ENCODE measurements at regions not wholly inside any gene's neighbourhood (a gene's known extent, or its start where the extent isn't known, plus 50 kb on each side); places are given as distances from the start of the nearest gene placed in this dataset.

GRCh38 chr13:71051573-71051972, 815.4 kb downstream of the DACH1 start:
- intact Hi-C loops (cut with DNase I), result no loop called here
- TF ChIP-seq POLR2A (IDR thresholded peaks at IDR 0.05) (no peak), CTCF (IDR thresholded peaks at IDR 0.05) (no peak)
- H3K4me1 ChIP-seq (replicated peaks in 1 of 2), result no peaks in the 10 kb centered on the region
- no peak for DNase-seq
- H3K27ac ChIP-seq, result no peak overlapping the region
- 76 to 87% (median 81%) methylated on average over 2 of the region's 2 CpGs for WGBS, 4 donors
- H3K27me3 ChIP-seq, result no peaks in the 10 kb centered on the region
- H3K36me3 ChIP-seq (replicated peaks in 1 of 2), result no peaks in the 10 kb centered on the region
- peaks cover 0 to 5% (median 0%) of the 10 kb centered on the region in 3 donors for H3K9me3 ChIP-seq (replicated peaks in 1 of 3)
- H3K4me3 ChIP-seq, result no peak overlapping the region

GRCh38 chr13:71046360-71047079, 820.5 kb downstream of the DACH1 start:
- no peak overlapping the region for H3K27ac ChIP-seq
- no peaks in the 10 kb centered on the region for H3K4me1 ChIP-seq (replicated peaks in 1 of 2)
- H3K36me3 ChIP-seq (replicated peaks in 1 of 2), result no peaks in the 10 kb centered on the region
- intact Hi-C loops (cut with DNase I), result no loop called here
- no peak for DNase-seq
- peaks cover 0 to 5% (median 0%) of the 10 kb centered on the region in 3 donors for H3K9me3 ChIP-seq (replicated peaks in 1 of 3)
- whole genome bisulfite sequencing, 4 donors, result 8 to 71% (median 24%) methylated on average over 2 of the region's 2 CpGs
- TF ChIP-seq POLR2A (IDR thresholded peaks at IDR 0.05), result no peak
- TF ChIP-seq CTCF (IDR thresholded peaks at IDR 0.05), result no peak
- no peak overlapping the region for H3K4me3 ChIP-seq
- H3K27me3 ChIP-seq, result no peaks in the 10 kb centered on the region

- intact Hi-C loops (cut with DNase I), result no loop called here
- TF ChIP-seq POLR2A (IDR thresholded peaks at IDR 0.05) (no peak), CTCF (IDR thresholded peaks at IDR 0.05) (no peak)
- H3K27ac ChIP-seq, result no peak overlapping the region
- H3K4me1 ChIP-seq (replicated peaks in 1 of 2), result no peaks in the 10 kb centered on the region
- no peaks in the 10 kb centered on the region for H3K36me3 ChIP-seq (replicated peaks in 1 of 2)
- H3K4me3 ChIP-seq, result no peak overlapping the region
- H3K9me3 ChIP-seq (replicated peaks in 1 of 3), result peaks cover 0 to 5% (median 0%) of the 10 kb centered on the region in 3 donors
- no peak for DNase-seq
- H3K27me3 ChIP-seq, result no peaks in the 10 kb centered on the region
Observed at GRCh38 chr13:71045101-71045500, 821.9 kb downstream of the DACH1 start.

- TF ChIP-seq CTCF (IDR thresholded peaks at IDR 0.05) (no peak), POLR2A (IDR thresholded peaks at IDR 0.05) (no peak)
- Histone ChIP-seq H3K9me3 (replicated peaks in 1 of 3) (no peaks in the 10 kb centered on the region), H3K36me3 (replicated peaks in 1 of 2) (no peaks in the 10 kb centered on the region), H3K27ac (no peak overlapping the region), H3K27me3 (no peaks in the 10 kb centered on the region), H3K4me1 (replicated peaks in 1 of 2) (no peaks in the 10 kb centered on the region), H3K4me3 (no peak overlapping the region)
- intact Hi-C loops (cut with DNase I), result no loop called here
- DNase-seq, result no peak
Observed at GRCh38 chr13:71039440-71039839, 827.6 kb downstream of the DACH1 start.
